Neural cell (in vitro differentiated cells): ENCODE measurements at regions not wholly inside any gene's neighbourhood (a gene's known extent, or its start where the extent isn't known, plus 50 kb on each side); places are given as distances from the start of the nearest gene placed in this dataset.

ENCODE experiments used
- H2AFZ ChIP-seq: fragments of 200-600, 300-800 bp; sonication (generic), shearing (Covaris generic); 2 replicates; pipeline ENCODE4 v1.6.0; 2014; ENCODE audit warnings: low read depth, mild to moderate bottlenecking, antibody characterized with exemption, low read length, moderate library complexity
- H3F3A ChIP-seq: fragments of 200-600 bp; shearing (Covaris generic); 2 replicates; pipeline ENCODE4 v1.6.1; 2016; ENCODE audit warnings: mild to moderate bottlenecking, moderate library complexity, mixed read lengths, antibody characterized with exemption, low read length; ENCODE audit not compliant: insufficient read depth, poor library complexity, severe bottlenecking
- H3K27ac ChIP-seq: fragments of 200-600, 300-800 bp; sonication (generic), shearing (Covaris generic); 2 replicates; pipeline ENCODE4 v1.5.1; 2014; ENCODE audit warnings: mild to moderate bottlenecking, low read length, moderate library complexity
- H3K27me3 ChIP-seq: fragments of 300-800, 200-600 bp; sonication (generic), shearing (Covaris generic); 2 replicates; pipeline ENCODE4 v1.6.0; 2014; ENCODE audit warnings: mild to moderate bottlenecking, low read depth, low read length, moderate library complexity; ENCODE audit not compliant: insufficient read depth
- H3K36me3 ChIP-seq: fragments of 300-800, 200-600 bp; sonication (generic), shearing (Covaris generic); 2 replicates; pipeline ENCODE4 v1.5.1; 2014; ENCODE audit warnings: mild to moderate bottlenecking, antibody characterized with exemption, low read length, moderate library complexity; ENCODE audit not compliant: insufficient read depth
- H3K4me2 ChIP-seq: fragments of 300-800, 200-600 bp; sonication (generic), shearing (Covaris generic); 2 replicates; pipeline ENCODE4 v1.6.0; 2014; ENCODE audit warnings: mild to moderate bottlenecking, low read length
- H3K4me3 ChIP-seq: fragments of 300-800, 200-600 bp; sonication (generic), shearing (Covaris generic); 2 replicates; pipeline ENCODE4 v1.5.1; 2014; ENCODE audit warnings: mild to moderate bottlenecking, low read length, moderate library complexity
- H3K79me2 ChIP-seq: fragments of 200-600 bp; shearing (Covaris generic); replicated peaks from 2 replicates; pipeline ENCODE4 v1.6.0; 2014; ENCODE audit warnings: mild to moderate bottlenecking, low read length, moderate library complexity; ENCODE audit not compliant: insufficient read depth
- H3K9ac ChIP-seq: fragments of 300-800, 200-600 bp; sonication (generic), shearing (Covaris generic); 2 replicates; pipeline ENCODE4 v1.6.1; 2016; ENCODE audit warnings: mild to moderate bottlenecking, low read length, mixed read lengths
- H3K9me2 ChIP-seq: fragments of 200-600 bp; shearing (Covaris generic); 2 replicates; pipeline ENCODE4 v1.6.1; 2016; ENCODE audit warnings: mild to moderate bottlenecking, low read length, mixed read lengths; ENCODE audit not compliant: insufficient read depth
- H3K9me3 ChIP-seq: fragments of 200-600, 300-800 bp; sonication (generic), shearing (Covaris generic); 2 replicates; pipeline ENCODE4 v1.6.1; 2016; ENCODE audit warnings: mild to moderate bottlenecking, mixed run types, low read length, moderate library complexity, mixed read lengths
- H4K20me1 ChIP-seq: fragments of 200-600 bp; shearing (Covaris generic); 2 replicates; pipeline ENCODE4 v1.6.1; 2016; ENCODE audit warnings: mild to moderate bottlenecking, mixed run types; ENCODE audit not compliant: insufficient read depth
- CTCF ChIP-seq: fragments of 450-650 bp; IDR thresholded peaks from 2 replicates; pipeline ENCODE4 v1.5.1; 2014; ENCODE audit warnings: antibody characterized with exemption, mild to moderate bottlenecking, moderate library complexity; ENCODE audit not compliant: poor library complexity, severe bottlenecking
- EP300 ChIP-seq: fragments of 450-650 bp; conservative IDR thresholded peaks from 2 replicates; pipeline ENCODE4 v1.6.1; 2014; ENCODE audit warnings: antibody characterized with exemption, mild to moderate bottlenecking, moderate library complexity; ENCODE audit not compliant: poor library complexity, severe bottlenecking
- EZH2 ChIP-seq: fragments of 200-600, 300-800 bp; shearing (Covaris generic), sonication (generic); IDR thresholded peaks from 2 replicates; pipeline ENCODE4 v1.6.1; 2014; ENCODE audit warnings: antibody characterized with exemption, low read length, borderline replicate concordance, mild to moderate bottlenecking; ENCODE audit not compliant: insufficient read depth, poor library complexity, severe bottlenecking
- MXI1 ChIP-seq: fragments of 450-650 bp; conservative IDR thresholded peaks from 2 replicates; pipeline ENCODE4 v1.6.1; 2014; ENCODE audit warnings: antibody characterized with exemption, mild to moderate bottlenecking; ENCODE audit not compliant: poor library complexity, severe bottlenecking
- POLR2AphosphoS5 ChIP-seq: IDR thresholded peaks from 2 replicates; pipeline ENCODE4 v1.6.1; 2012
- RAD21 ChIP-seq: fragments of 450-650 bp; conservative IDR thresholded peaks from 2 replicates; pipeline ENCODE4 v1.6.1; 2014; ENCODE audit warnings: antibody characterized with exemption, mild to moderate bottlenecking, moderate library complexity
- REST ChIP-seq: IDR thresholded peaks from 2 replicates; pipeline ENCODE4 v1.6.1; 2012; ENCODE audit warnings: borderline replicate concordance
- SMC3 ChIP-seq: fragments of 450-650 bp; conservative IDR thresholded peaks from 2 replicates; pipeline ENCODE4 v1.6.1; 2014; ENCODE audit warnings: antibody characterized with exemption, mild to moderate bottlenecking, moderate library complexity; ENCODE audit not compliant: poor library complexity
- TAF1 ChIP-seq: IDR thresholded peaks from 2 replicates; pipeline ENCODE4 v1.6.1; 2012; ENCODE audit warnings: low read depth

- no peak for TF ChIP-seq MXI1
- no peak for TF ChIP-seq TAF1
- TF ChIP-seq EZH2, result no peak
- TF ChIP-seq SMC3, result no peak
- no peak for TF ChIP-seq REST
- TF ChIP-seq POLR2AphosphoS5, result no peak
- no peak for TF ChIP-seq RAD21
- TF ChIP-seq EP300, result no peak
- TF ChIP-seq CTCF, result no peak
- Histone ChIP-seq H3K79me2 (no peaks in the 10 kb centered on the region), H2AFZ (no peak overlapping the region), H3K27me3 (no peaks in the 10 kb centered on the region), H3K36me3 (no peaks in the 10 kb centered on the region), H3K27ac (no peak overlapping the region), H3K9me3 (peaks cover 7% of the 10 kb centered on the region), H3K4me2 (no peak overlapping the region), H4K20me1 (no peaks in the 10 kb centered on the region), H3K9ac (no peak overlapping the region), H3F3A (no peaks in the 10 kb centered on the region), H3K4me3 (no peak overlapping the region), H3K9me2 (no peaks in the 10 kb centered on the region)
Measured at GRCh38 chr5:106874531-106874930, 796.2 kb downstream of the EFNA5 start.

DNA sequence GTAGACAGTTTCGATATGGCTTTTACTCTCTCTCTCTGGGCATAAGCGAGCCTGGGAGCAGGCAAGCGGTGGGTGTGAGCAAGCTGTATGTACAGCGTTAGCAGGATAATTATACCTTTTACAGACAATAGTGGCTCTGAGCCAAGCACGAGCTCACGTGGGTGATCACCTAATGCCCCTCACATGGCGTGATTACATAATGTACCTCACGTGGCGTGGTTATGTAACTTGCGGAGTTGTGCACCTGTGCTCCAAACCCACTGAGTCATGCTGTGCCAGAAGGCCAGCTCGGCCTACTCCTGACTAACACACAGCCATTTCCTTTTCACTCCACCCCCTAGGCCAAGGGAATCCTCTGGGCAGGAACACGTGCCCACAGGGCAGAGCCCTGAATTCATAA lies 797.2 kb downstream of the EFNA5 start:
- no peak overlapping the region for H3K4me3 ChIP-seq
- no peak overlapping the region for H3K27ac ChIP-seq
- H3K9me3 ChIP-seq, result peaks cover 7% of the 10 kb centered on the region
- no peaks in the 10 kb centered on the region for H4K20me1 ChIP-seq
- H3K9ac ChIP-seq, result no peak overlapping the region
- no peaks in the 10 kb centered on the region for H3K36me3 ChIP-seq
- no peaks in the 10 kb centered on the region for H3F3A ChIP-seq
- H3K79me2 ChIP-seq, result no peaks in the 10 kb centered on the region
- no peaks in the 10 kb centered on the region for H3K9me2 ChIP-seq
- H3K27me3 ChIP-seq, result no peaks in the 10 kb centered on the region
- no peak overlapping the region for H3K4me2 ChIP-seq
- no peak for TF ChIP-seq MXI1
- no peak for TF ChIP-seq RAD21
- no peak for TF ChIP-seq TAF1
- TF ChIP-seq POLR2AphosphoS5, result no peak
- TF ChIP-seq SMC3, result no peak
- no peak for TF ChIP-seq EZH2
- no peak for TF ChIP-seq CTCF
- TF ChIP-seq EP300, result no peak
- TF ChIP-seq REST, result no peak
- H2AFZ ChIP-seq, result no peak overlapping the region
